ENCODE measurements at regions not wholly inside any gene's neighbourhood (a gene's known extent, or its start where the extent isn't known, plus 50 kb on each side); places are given as distances from the start of the nearest gene placed in this dataset.

DNA sequence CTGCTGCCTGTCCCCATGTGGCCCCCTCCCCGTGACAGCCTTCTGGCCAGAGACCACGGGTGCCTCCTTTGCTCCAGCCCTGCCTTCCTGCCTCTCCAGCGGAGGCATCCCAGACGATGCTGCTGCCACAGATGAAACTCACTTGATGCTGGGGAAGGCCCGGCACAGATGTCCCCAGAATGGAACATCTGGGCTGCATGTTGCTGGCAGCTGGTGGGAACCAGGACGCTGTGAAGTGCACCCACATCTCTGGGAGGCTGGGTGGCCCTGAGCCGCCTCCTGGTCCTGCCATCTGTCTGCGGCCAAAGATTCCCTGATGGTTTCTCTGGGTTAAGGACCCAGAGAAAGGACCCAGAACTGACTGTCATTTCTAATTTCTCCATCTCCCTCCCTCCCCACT, 51.9 kb upstream of the PTPRS start:
- H3K9ac ChIP-seq (ENCODE audit: extremely low read depth, low read length, poor library complexity, severe bottlenecking) = no peak overlapping the region
- peaks cover 8% of the 10 kb centered on the region for H3K4me1 ChIP-seq (ENCODE audit: control insufficient read depth, insufficient read depth, low read length)
- no peaks in the 10 kb centered on the region for H3K36me3 Mint-ChIP-seq (ENCODE audit: low read depth)
- H3K27me3 ChIP-seq (ENCODE audit: control insufficient read depth, insufficient read depth, low read length, poor library complexity, severe bottlenecking) = peaks cover 60% of the 10 kb centered on the region
- peaks cover 87% of the 10 kb centered on the region for H3K27me3 Mint-ChIP-seq (ENCODE audit: insufficient read depth)
- peaks cover 13% of the 10 kb centered on the region for H3K9me3 Mint-ChIP-seq
- H3K27ac Mint-ChIP-seq = no peak overlapping the region
- TF ChIP-seq, protein P1, sequence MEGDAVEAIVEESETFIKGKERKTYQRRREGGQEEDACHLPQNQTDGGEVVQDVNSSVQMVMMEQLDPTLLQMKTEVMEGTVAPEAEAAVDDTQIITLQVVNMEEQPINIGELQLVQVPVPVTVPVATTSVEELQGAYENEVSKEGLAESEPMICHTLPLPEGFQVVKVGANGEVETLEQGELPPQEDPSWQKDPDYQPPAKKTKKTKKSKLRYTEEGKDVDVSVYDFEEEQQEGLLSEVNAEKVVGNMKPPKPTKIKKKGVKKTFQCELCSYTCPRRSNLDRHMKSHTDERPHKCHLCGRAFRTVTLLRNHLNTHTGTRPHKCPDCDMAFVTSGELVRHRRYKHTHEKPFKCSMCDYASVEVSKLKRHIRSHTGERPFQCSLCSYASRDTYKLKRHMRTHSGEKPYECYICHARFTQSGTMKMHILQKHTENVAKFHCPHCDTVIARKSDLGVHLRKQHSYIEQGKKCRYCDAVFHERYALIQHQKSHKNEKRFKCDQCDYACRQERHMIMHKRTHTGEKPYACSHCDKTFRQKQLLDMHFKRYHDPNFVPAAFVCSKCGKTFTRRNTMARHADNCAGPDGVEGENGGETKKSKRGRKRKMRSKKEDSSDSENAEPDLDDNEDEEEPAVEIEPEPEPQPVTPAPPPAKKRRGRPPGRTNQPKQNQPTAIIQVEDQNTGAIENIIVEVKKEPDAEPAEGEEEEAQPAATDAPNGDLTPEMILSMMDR (conservative IDR thresholded peaks at IDR 0.05) = no peak
- H3K9me3 ChIP-seq (ENCODE audit: control insufficient read depth, low read length) = no peaks in the 10 kb centered on the region
- no peaks in the 10 kb centered on the region for H3K36me3 ChIP-seq (ENCODE audit: control insufficient read depth, insufficient read depth, low read length)
- no peak for DNase-seq
- H3K27ac ChIP-seq (ENCODE audit: low read depth, low read length) = no peak overlapping the region
- no peak overlapping the region for H3K4me3 Mint-ChIP-seq
- H3K4me1 Mint-ChIP-seq = peaks cover 14% of the 10 kb centered on the region
- 82 to 86% methylated on average over 6 to 8 of the region's 8 CpGs for WGBS, 2 experiments (ENCODE audit: insufficient coverage in 1 of 2, insufficient read length in 1 of 2)
- no peak overlapping the region for H3K4me3 ChIP-seq (ENCODE audit: low read length)

DNA sequence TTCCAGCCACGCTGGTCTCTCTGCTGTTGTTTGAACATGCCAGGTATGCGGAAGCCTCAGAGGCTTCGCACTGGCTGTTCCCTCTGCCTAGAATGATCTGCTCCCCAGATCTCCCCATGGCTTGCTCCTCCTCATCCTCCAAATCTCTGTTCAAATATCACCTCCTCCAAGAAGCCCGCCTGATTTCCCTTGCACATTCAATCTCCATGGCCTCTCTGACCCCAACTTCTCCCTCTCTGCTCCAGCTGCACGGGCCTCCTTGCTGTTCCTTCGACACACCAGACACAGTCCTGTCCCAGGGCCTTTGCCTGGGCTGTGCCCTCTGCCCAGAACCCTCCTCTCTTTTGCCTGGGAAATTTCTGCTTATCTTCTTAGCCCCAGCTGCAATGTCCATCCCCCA, 52.5 kb upstream of the PTPRS start:
- Histone ChIP-seq H3K27ac (ENCODE audit: low read depth, low read length) (peak overlapping the region; percentile 66), H3K9me3 (ENCODE audit: control insufficient read depth, low read length) (no peaks in the 10 kb centered on the region), H3K36me3 (ENCODE audit: control insufficient read depth, insufficient read depth, low read length) (no peaks in the 10 kb centered on the region), H3K4me3 (ENCODE audit: low read length) (no peak overlapping the region), H3K9ac (ENCODE audit: extremely low read depth, low read length, poor library complexity, severe bottlenecking) (no peak overlapping the region), H3K4me1 (ENCODE audit: control insufficient read depth, insufficient read depth, low read length) (peaks cover 12% of the 10 kb centered on the region), H3K27me3 (ENCODE audit: control insufficient read depth, insufficient read depth, low read length, poor library complexity, severe bottlenecking) (peaks cover 62% of the 10 kb centered on the region)
- Mint-ChIP-seq H3K36me3 (ENCODE audit: low read depth) (no peaks in the 10 kb centered on the region), H3K9me3 (peaks cover 7% of the 10 kb centered on the region), H3K4me3 (no peak overlapping the region), H3K27ac (no peak overlapping the region), H3K27me3 (ENCODE audit: insufficient read depth) (peaks cover 85% of the 10 kb centered on the region), H3K4me1 (peaks cover 18% of the 10 kb centered on the region)
- DNase-seq = no peak
- 89 to 92% methylated on average over 3 to 6 of the region's 6 CpGs for WGBS, 2 experiments (ENCODE audit: insufficient coverage in 1 of 2, insufficient read length in 1 of 2)
- TF ChIP-seq, protein P1 (conservative IDR thresholded peaks at IDR 0.05) = no peak

DNA sequence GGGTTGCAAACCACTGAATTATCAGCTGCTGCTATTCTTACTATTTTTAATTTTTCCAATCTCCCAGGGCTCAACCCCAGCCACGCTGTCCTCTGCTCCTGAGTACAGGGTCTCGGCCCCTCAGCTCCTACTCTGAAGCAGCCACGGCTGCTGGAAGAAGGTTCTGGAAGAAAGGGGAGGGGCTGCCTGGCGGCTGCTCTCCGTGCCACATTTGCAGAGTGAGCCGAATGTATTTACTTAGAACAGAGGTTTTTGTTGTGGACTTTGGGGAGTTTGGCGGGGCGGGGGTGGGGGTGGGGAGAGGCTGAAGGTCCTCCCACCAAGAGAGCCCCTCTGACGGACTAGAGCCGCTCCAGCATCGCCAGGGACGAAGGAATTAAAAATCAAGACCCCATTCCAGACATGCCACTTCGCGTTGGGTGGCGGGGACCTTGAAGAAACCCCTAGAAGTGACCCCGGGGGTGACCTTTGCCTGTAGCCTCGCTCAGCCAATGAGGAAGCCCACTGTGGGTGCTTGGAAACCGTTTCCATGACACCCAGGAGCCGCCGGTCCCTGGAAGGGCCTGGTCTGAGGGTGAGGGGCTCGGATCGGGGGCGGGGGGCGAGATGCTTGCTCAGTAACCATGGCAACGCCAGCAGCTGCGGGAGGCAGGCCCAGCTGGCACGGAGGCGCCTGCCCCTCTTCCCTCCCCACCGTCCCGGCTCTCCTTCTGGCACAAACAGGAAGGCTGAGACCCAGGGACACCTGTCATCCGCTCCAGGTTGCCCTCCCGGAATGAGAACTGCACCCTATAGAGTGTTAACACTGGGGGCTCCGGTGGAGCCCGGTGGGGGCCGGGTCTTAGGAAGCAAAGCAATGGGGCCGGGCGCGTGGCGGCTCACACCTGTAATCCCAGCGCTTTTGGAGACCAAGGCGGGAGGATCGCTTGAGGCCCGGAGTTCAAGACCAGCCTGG, 54.2 kb upstream of the PTPRS start:
- H3K9me3 ChIP-seq (ENCODE audit: control insufficient read depth, low read length) = no peaks in the 10 kb centered on the region
- Mint-ChIP-seq H3K4me3 (no peak overlapping the region), H3K4me1 (peaks cover 19% of the 10 kb centered on the region), H3K27ac (no peak overlapping the region), H3K27me3 (ENCODE audit: insufficient read depth) (peaks cover 86% of the 10 kb centered on the region), H3K9me3 (no peaks in the 10 kb centered on the region), H3K36me3 (ENCODE audit: low read depth) (no peaks in the 10 kb centered on the region)
- no peaks in the 10 kb centered on the region for H3K36me3 ChIP-seq (ENCODE audit: control insufficient read depth, insufficient read depth, low read length)
- peak overlapping the region; percentile 91 for H3K27ac ChIP-seq (ENCODE audit: low read depth, low read length)
- TF ChIP-seq, protein P1 (conservative IDR thresholded peaks at IDR 0.05) = no peak
- no peak overlapping the region for H3K9ac ChIP-seq (ENCODE audit: extremely low read depth, low read length, poor library complexity, severe bottlenecking)
- 26 to 55% methylated on average over 13 to 43 of the region's 43 CpGs for WGBS, 2 experiments (ENCODE audit: insufficient coverage in 1 of 2, insufficient read length in 1 of 2)
- H3K4me1 ChIP-seq (ENCODE audit: control insufficient read depth, insufficient read depth, low read length) = peaks cover 12% of the 10 kb centered on the region
- H3K27me3 ChIP-seq (ENCODE audit: control insufficient read depth, insufficient read depth, low read length, poor library complexity, severe bottlenecking) = peaks cover 71% of the 10 kb centered on the region
- no peak for DNase-seq
- H3K4me3 ChIP-seq (ENCODE audit: low read length) = no peak overlapping the region
